ENCODE measurements at regions not wholly inside any gene's neighbourhood (a gene's known extent, or its start where the extent isn't known, plus 50 kb on each side); places are given as distances from the start of the nearest gene placed in this dataset.
A peak's percentile ranks its signal among the peaks of the same experiment; 100 is the strongest.
"Not testable (repeated sequence)": the region's sequence is repeated elsewhere in the genome, so short reads cannot be mapped to it uniquely, and the experiment has no call there.

GRCh38 chr5:63025679-63026078, 447.1 kb downstream of the LRRC70 start:
- no peak for DNase-seq (ENCODE audit: low read depth in 4 of 4, low spot score in 3 of 4)

GRCh38 chr5:63022403-63022802, 443.8 kb downstream of the LRRC70 start:
- DNase-seq (ENCODE audit: low read depth in 4 of 4, low spot score in 3 of 4) = no peak

- DNase-seq (ENCODE audit: low read depth in 4 of 4, low spot score in 3 of 4) = no peak
Measured at GRCh38 chr5:63011158-63011557, 432.5 kb downstream of the LRRC70 start.

GRCh38 chr5:63008195-63008594, 429.6 kb downstream of the LRRC70 start:
- DNase-seq (ENCODE audit: low read depth in 4 of 4, low spot score in 3 of 4) = no peak

GRCh38 chr5:62994842-62995241, 416.2 kb downstream of the LRRC70 start:
- DNase-seq (ENCODE audit: low read depth in 4 of 4, low spot score in 3 of 4) = not testable (repeated sequence)

- DNase-seq (ENCODE audit: low read depth in 4 of 4, low spot score in 3 of 4) = no peak
Measured at GRCh38 chr5:62985749-62986148, 407.1 kb downstream of the LRRC70 start.

GRCh38 chr5:62982348-62982747, 403.7 kb downstream of the LRRC70 start:
- DNase-seq (ENCODE audit: low read depth in 4 of 4, low spot score in 3 of 4) = no peak

GRCh38 chr5:62980884-62981283, 402.3 kb downstream of the LRRC70 start:
- no peak for DNase-seq (ENCODE audit: low read depth in 4 of 4, low spot score in 3 of 4)

GRCh38 chr5:62979472-62979871, 400.9 kb downstream of the LRRC70 start:
- DNase-seq (ENCODE audit: low read depth in 4 of 4, low spot score in 3 of 4) = no peak

GRCh38 chr5:62977661-62978060, 399.0 kb downstream of the LRRC70 start:
- DNase-seq (ENCODE audit: low read depth in 4 of 4, low spot score in 3 of 4) = no peak

- no peak for DNase-seq (ENCODE audit: low read depth in 4 of 4, low spot score in 3 of 4)
Measured at GRCh38 chr5:62974623-62975022, 396.0 kb downstream of the LRRC70 start.

GRCh38 chr5:62969409-62970120, 390.9 kb downstream of the LRRC70 start:
- DNase-seq (ENCODE audit: low read depth in 4 of 4, low spot score in 3 of 4) = no peak

- DNase-seq (ENCODE audit: low read depth in 4 of 4, low spot score in 3 of 4) = no peak
Measured at GRCh38 chr5:62964428-62964827, 385.8 kb downstream of the LRRC70 start.

- DNase-seq (ENCODE audit: low read depth in 4 of 4, low spot score in 3 of 4) = no peak
Measured at GRCh38 chr5:62960781-62961180, 382.2 kb downstream of the LRRC70 start.

- DNase-seq (ENCODE audit: low read depth in 4 of 4, low spot score in 3 of 4) = no peak
Measured at GRCh38 chr5:62956597-62956996, 378.0 kb downstream of the LRRC70 start.

- no peak for DNase-seq (ENCODE audit: low read depth in 4 of 4, low spot score in 3 of 4)
Measured at GRCh38 chr5:62954578-62954977, 376.0 kb downstream of the LRRC70 start.

GRCh38 chr5:62948301-62948700, 369.7 kb downstream of the LRRC70 start:
- DNase-seq (ENCODE audit: low read depth in 4 of 4, low spot score in 3 of 4) = no peak

GRCh38 chr5:62942384-62942783, 363.8 kb downstream of the LRRC70 start:
- DNase-seq (ENCODE audit: low read depth in 4 of 4, low spot score in 3 of 4) = no peak

- no peak for DNase-seq (ENCODE audit: low read depth in 4 of 4, low spot score in 3 of 4)
Measured at GRCh38 chr5:62938927-62939326, 360.3 kb downstream of the LRRC70 start.

- peak in 1 of 4 donors; percentile 33 for DNase-seq (ENCODE audit: low read depth in 4 of 4, low spot score in 3 of 4)
Measured at GRCh38 chr5:62937661-62938558, 359.3 kb downstream of the LRRC70 start.

GRCh38 chr5:62935660-62936059, 357.0 kb downstream of the LRRC70 start:
- no peak for DNase-seq (ENCODE audit: low read depth in 4 of 4, low spot score in 3 of 4)

GRCh38 chr5:62934319-62934718, 355.7 kb downstream of the LRRC70 start:
- no peak for DNase-seq (ENCODE audit: low read depth in 4 of 4, low spot score in 3 of 4)

All from left renal pelvis (tissue), 4 donors.